Keratinocyte (primary cell): ENCODE measurements at regions not wholly inside any gene's neighbourhood (a gene's known extent, or its start where the extent isn't known, plus 50 kb on each side); places are given as distances from the start of the nearest gene placed in this dataset.

Experiments
- EZH2 ChIP-seq: IDR thresholded peaks from one replicate; pipeline ENCODE4 v1.6.1; 2012; ENCODE audit warnings: inconsistent platforms, mild to moderate bottlenecking, low read length, moderate library complexity
- TF ChIP-seq, protein P1 (sequence below), 3 experiments: IDR thresholded peaks in 1 of 3; conservative IDR thresholded peaks in 1 of 3; optimal IDR thresholded peaks in 1 of 3; 2 replicates in 2 of 3; 3 replicates in 1 of 3; pipeline versions ENCODE3 to v1.5.1; 2011; ENCODE audit warnings: low read length in 3 of 3, mild to moderate bottlenecking in 3 of 3, moderate library complexity in 2 of 3, control low read depth in 1 of 3, inconsistent platforms in 1 of 3; ENCODE audit not compliant: insufficient read depth in 2 of 3; ENCODE audit errors: extremely low read depth in 1 of 3

DNA sequence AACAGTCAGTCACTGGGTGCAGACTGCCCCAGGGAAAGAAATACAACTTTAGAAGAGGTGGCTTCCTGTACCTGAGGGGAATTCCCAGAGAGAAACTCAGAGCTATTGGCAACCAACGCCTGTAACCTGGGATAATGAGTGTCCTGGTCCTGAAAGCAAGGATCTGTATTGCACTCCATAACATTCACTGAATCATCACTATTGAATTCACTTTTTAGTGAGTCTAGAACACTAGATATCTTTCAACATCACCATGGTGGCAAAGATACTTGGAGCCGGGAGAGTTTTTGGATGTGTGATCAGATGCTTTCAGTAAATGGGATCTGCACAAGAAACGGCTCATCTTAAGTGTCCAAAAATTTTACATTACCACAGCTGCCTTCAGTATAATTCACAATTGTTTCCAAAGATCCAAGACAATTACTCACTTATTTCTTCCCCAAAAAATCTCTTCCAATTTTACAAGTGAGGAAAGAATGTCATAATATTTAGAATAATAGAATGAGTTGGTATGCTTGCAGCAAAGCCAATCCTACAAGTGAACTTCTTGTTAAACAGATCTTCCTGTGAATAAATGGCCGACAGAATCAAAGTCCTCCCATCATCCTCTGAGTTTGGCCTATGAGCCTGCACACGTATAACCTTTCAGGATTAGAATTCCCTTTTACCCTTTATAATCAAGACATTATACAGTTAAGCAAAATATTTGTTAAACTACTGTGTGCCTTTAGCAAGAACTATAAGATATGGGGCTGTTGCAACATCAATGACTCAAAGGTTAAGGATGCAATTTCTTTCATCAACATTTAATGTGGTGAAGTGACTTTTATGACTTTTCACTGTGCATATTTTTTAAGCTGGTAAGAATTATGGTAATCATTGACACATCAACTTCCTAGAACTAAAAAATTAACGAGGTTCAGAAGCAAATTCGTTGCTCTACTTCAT lies 243.3 kb upstream of the COL8A1 start:
- TF ChIP-seq, protein P1, sequence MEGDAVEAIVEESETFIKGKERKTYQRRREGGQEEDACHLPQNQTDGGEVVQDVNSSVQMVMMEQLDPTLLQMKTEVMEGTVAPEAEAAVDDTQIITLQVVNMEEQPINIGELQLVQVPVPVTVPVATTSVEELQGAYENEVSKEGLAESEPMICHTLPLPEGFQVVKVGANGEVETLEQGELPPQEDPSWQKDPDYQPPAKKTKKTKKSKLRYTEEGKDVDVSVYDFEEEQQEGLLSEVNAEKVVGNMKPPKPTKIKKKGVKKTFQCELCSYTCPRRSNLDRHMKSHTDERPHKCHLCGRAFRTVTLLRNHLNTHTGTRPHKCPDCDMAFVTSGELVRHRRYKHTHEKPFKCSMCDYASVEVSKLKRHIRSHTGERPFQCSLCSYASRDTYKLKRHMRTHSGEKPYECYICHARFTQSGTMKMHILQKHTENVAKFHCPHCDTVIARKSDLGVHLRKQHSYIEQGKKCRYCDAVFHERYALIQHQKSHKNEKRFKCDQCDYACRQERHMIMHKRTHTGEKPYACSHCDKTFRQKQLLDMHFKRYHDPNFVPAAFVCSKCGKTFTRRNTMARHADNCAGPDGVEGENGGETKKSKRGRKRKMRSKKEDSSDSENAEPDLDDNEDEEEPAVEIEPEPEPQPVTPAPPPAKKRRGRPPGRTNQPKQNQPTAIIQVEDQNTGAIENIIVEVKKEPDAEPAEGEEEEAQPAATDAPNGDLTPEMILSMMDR (optimal IDR thresholded peaks at IDR 0.05 in 1 of 3, IDR thresholded peaks at IDR 0.05 in 1 of 3, conservative IDR thresholded peaks at IDR 0.05 in 1 of 3; ENCODE audit: extremely low read depth in 1 of 3, insufficient read depth in 2 of 3, low read length in 3 of 3), result no peak
- no peak for TF ChIP-seq EZH2
